Chondrocyte (in vitro differentiated cells): ENCODE measurements at regions not wholly inside any gene's neighbourhood (a gene's known extent, or its start where the extent isn't known, plus 50 kb on each side); places are given as distances from the start of the nearest gene placed in this dataset.

Experiments used
- DNase-seq: peaks from one replicate; pipeline ENCODE4 v3.0.0; 2021; ENCODE audit warnings: mixed read lengths, low spot score
- H3K27ac Mint-ChIP-seq: one replicate; pipeline ENCODE4 v1.8.0; 2021; ENCODE audit warnings: mild to moderate bottlenecking, moderate library complexity, mixed read lengths; ENCODE audit not compliant: unreplicated experiment
- H3K27me3 Mint-ChIP-seq: 2 replicates; pipeline ENCODE4 v1.8.0; 2021; ENCODE audit warnings: low read depth, mixed read lengths
- H3K36me3 Mint-ChIP-seq: 2 replicates; pipeline ENCODE4 v1.8.0; 2021; ENCODE audit warnings: low read depth, mixed read lengths
- H3K4me1 Mint-ChIP-seq: 2 replicates; pipeline ENCODE4 v1.8.0; 2021; ENCODE audit warnings: low read depth, mild to moderate bottlenecking, mixed read lengths
- H3K4me3 Mint-ChIP-seq: one replicate; pipeline ENCODE4 v1.8.0; 2021; ENCODE audit warnings: mild to moderate bottlenecking, moderate library complexity, mixed read lengths; ENCODE audit not compliant: unreplicated experiment
- H3K9me3 Mint-ChIP-seq: 2 replicates; pipeline ENCODE4 v1.8.0; 2021; ENCODE audit warnings: low read depth, mixed read lengths
- CTCF ChIP-seq: fragments of 200-600 bp; sonication (generic); IDR thresholded peaks from 2 replicates; pipeline ENCODE4 v1.5.0; 2021; ENCODE audit warnings: antibody characterized with exemption, mild to moderate bottlenecking, moderate library complexity

GRCh38 chr13:84208246-84208910 is 326.1 kb upstream of the SLITRK1 start:
- H3K27me3 Mint-ChIP-seq, result peaks cover 2% of the 10 kb centered on the region
- H3K36me3 Mint-ChIP-seq, result no peaks in the 10 kb centered on the region
- no peak for TF ChIP-seq CTCF
- no peak overlapping the region for H3K4me3 Mint-ChIP-seq
- H3K4me1 Mint-ChIP-seq, result no peaks in the 10 kb centered on the region
- H3K9me3 Mint-ChIP-seq, result no peaks in the 10 kb centered on the region
- no peak for DNase-seq
- no peak overlapping the region for H3K27ac Mint-ChIP-seq

- no peaks in the 10 kb centered on the region for H3K9me3 Mint-ChIP-seq
- TF ChIP-seq CTCF, result no peak
- H3K4me3 Mint-ChIP-seq, result no peak overlapping the region
- H3K27me3 Mint-ChIP-seq, result no peaks in the 10 kb centered on the region
- no peaks in the 10 kb centered on the region for H3K4me1 Mint-ChIP-seq
- DNase-seq, result no peak
- no peak overlapping the region for H3K27ac Mint-ChIP-seq
- H3K36me3 Mint-ChIP-seq, result no peaks in the 10 kb centered on the region
Observed at GRCh38 chr13:84207509-84207908, 325.2 kb upstream of the SLITRK1 start.

- H3K27ac Mint-ChIP-seq, result no peak overlapping the region
- no peak overlapping the region for H3K4me3 Mint-ChIP-seq
- TF ChIP-seq CTCF, result no peak
- no peaks in the 10 kb centered on the region for H3K36me3 Mint-ChIP-seq
- peaks cover 2% of the 10 kb centered on the region for H3K27me3 Mint-ChIP-seq
- peaks cover 12% of the 10 kb centered on the region for H3K9me3 Mint-ChIP-seq
- DNase-seq, result no peak
- no peaks in the 10 kb centered on the region for H3K4me1 Mint-ChIP-seq
Observed at GRCh38 chr13:84200971-84201370, 318.7 kb upstream of the SLITRK1 start.

- Mint-ChIP-seq H3K27ac (peak overlapping the region; percentile 87), H3K9me3 (peaks cover 8% of the 10 kb centered on the region)
- no peak for TF ChIP-seq CTCF
Observed at GRCh38 chr13:84192125-84192524, 309.9 kb upstream of the SLITRK1 start.

GRCh38 chr13:84191139-84191538 is 308.9 kb upstream of the SLITRK1 start:
- peak overlapping the region; percentile 60 for H3K27ac Mint-ChIP-seq
- H3K9me3 Mint-ChIP-seq, result peaks cover 6% of the 10 kb centered on the region
- H3K27me3 Mint-ChIP-seq, result no peaks in the 10 kb centered on the region
- H3K4me1 Mint-ChIP-seq, result peaks cover 20% of the 10 kb centered on the region
- H3K36me3 Mint-ChIP-seq, result peaks cover 3% of the 10 kb centered on the region
- no peak for DNase-seq
- no peak overlapping the region for H3K4me3 Mint-ChIP-seq
- TF ChIP-seq CTCF, result no peak

More at GRCh38 chr13:84192125-84192524, 309.9 kb upstream of the SLITRK1 start:
- Mint-ChIP-seq H3K36me3 (peaks cover 3% of the 10 kb centered on the region), H3K4me3 (no peak overlapping the region), H3K4me1 (peaks cover 20% of the 10 kb centered on the region), H3K27me3 (peaks cover 2% of the 10 kb centered on the region)
- DNase-seq, result no peak
